Panc1 (cell line): ENCODE measurements at regions not wholly inside any gene's neighbourhood (a gene's known extent, or its start where the extent isn't known, plus 50 kb on each side); places are given as distances from the start of the nearest gene placed in this dataset.

ENCODE experiments used
- ATAC-seq: fragments of 200-7000 bp; cut with Tn5 transposase; 2 replicates; pipeline ENCODE4 v1.9.1; 2020; ENCODE audit warnings: mild to moderate bottlenecking, moderate library complexity
- BruUV-seq: library from RNA; stranded (reverse); fragments of 400-500 nt; replicated peaks from 2 replicates; lab custom pipeline; 2021; lab: Mats Ljungman, UMichigan
- CTCF ChIA-PET: fragments of 300-600 bp; sonication (Branson Sonifier 250); formaldehyde crosslinking; loops from one replicate; lab custom pipeline; 2022; ENCODE audit warnings: antibody characterized with exemption; lab: Charles Lee
- POLR2A ChIA-PET: fragments of 300-600 bp; sonication (Branson Sonifier 250); formaldehyde crosslinking; loops from one replicate; lab custom pipeline; 2022; ENCODE audit warnings: antibody characterized with exemption; lab: Charles Lee
- DNase-seq: peaks from one replicate; pipeline ENCODE4 v3.0.0-alpha.2; 2010; ENCODE audit warnings: low read depth, low spot score
- H3K27ac ChIP-seq: 2 replicates; pipeline ENCODE4 v1.5.1; 2011; ENCODE audit warnings: mild to moderate bottlenecking, low read length, inconsistent platforms
- H3K27me3 ChIP-seq: fragments of 200-500 bp; sonication (Bioruptor generic); 2 replicates; pipeline ENCODE4 v1.6.0; 2014; ENCODE audit warnings: low read length, inconsistent platforms; ENCODE audit not compliant: control insufficient read depth, insufficient read depth
- H3K36me3 ChIP-seq: fragments of 200-500 bp; sonication (Bioruptor generic); 2 replicates; pipeline ENCODE4 v1.5.1; 2014; ENCODE audit warnings: inconsistent platforms, mild to moderate bottlenecking, low read length, moderate library complexity; ENCODE audit not compliant: control insufficient read depth, insufficient read depth
- H3K4me1 ChIP-seq: 2 replicates; pipeline ENCODE4 v1.5.1; 2011; ENCODE audit warnings: inconsistent platforms, mild to moderate bottlenecking, low read length, moderate library complexity; ENCODE audit not compliant: control insufficient read depth, insufficient read depth
- H3K4me3 ChIP-seq, 2 experiments: 2 replicates each; pipeline ENCODE4 v1.5.1; 2011 to 2012; ENCODE audit warnings: low read depth in 2 of 2, low read length in 2 of 2, mild to moderate bottlenecking in 2 of 2, inconsistent platforms in 1 of 2, moderate library complexity in 1 of 2
- H3K9me3 ChIP-seq: fragments of 200-500 bp; sonication (Bioruptor generic); 2 replicates; pipeline ENCODE4 v1.5.1; 2014; ENCODE audit warnings: low read depth, mild to moderate bottlenecking, inconsistent platforms, low read length, moderate library complexity; ENCODE audit not compliant: control insufficient read depth, insufficient read depth
- POLR2AphosphoS5 ChIP-seq: IDR thresholded peaks from 2 replicates; pipeline ENCODE4 v1.6.1; 2012; ENCODE audit warnings: mild to moderate bottlenecking, low read depth, low read length, moderate library complexity
- SIN3A ChIP-seq: IDR thresholded peaks from 2 replicates; pipeline ENCODE4 v1.6.1; 2012; ENCODE audit warnings: low read depth, mild to moderate bottlenecking, low read length, moderate library complexity, borderline replicate concordance; ENCODE audit not compliant: insufficient read depth
- TCF7L2 ChIP-seq: IDR thresholded peaks from 2 replicates; pipeline ENCODE4 v1.6.1; 2011; ENCODE audit warnings: mild to moderate bottlenecking, low read depth, low read length, inconsistent platforms
- in situ Hi-C: cut with HindIII; loops from 2 replicates; pipeline ENCODE4 v1.10.0; 2016; ENCODE audit warnings: low sequenced_read_pairs, low pct_unique_long_range_greater_than_20kb
- intact Hi-C: fragments of 100-400 bp; cut with micrococcal nuclease; formaldehyde crosslinking; loops from one replicate; pipeline ENCODE4 v1.10.0; 2022; ENCODE audit not compliant: unreplicated experiment
- TF ChIP-seq, protein P1 (sequence below): fragments of 450-650 bp; IDR thresholded peaks from 2 replicates; pipeline ENCODE4 v1.5.1; 2017; ENCODE audit warnings: mild to moderate bottlenecking
- TF ChIP-seq, protein P2 (sequence below), 2 experiments: IDR thresholded peaks; 2 replicates each; pipeline ENCODE4 v1.6.1; 2011 to 2012; ENCODE audit warnings: low read depth in 2 of 2, control low read depth in 1 of 2, low read length in 1 of 2, mild to moderate bottlenecking in 1 of 2, moderate library complexity in 1 of 2; ENCODE audit not compliant: insufficient read depth in 1 of 2

DNA sequence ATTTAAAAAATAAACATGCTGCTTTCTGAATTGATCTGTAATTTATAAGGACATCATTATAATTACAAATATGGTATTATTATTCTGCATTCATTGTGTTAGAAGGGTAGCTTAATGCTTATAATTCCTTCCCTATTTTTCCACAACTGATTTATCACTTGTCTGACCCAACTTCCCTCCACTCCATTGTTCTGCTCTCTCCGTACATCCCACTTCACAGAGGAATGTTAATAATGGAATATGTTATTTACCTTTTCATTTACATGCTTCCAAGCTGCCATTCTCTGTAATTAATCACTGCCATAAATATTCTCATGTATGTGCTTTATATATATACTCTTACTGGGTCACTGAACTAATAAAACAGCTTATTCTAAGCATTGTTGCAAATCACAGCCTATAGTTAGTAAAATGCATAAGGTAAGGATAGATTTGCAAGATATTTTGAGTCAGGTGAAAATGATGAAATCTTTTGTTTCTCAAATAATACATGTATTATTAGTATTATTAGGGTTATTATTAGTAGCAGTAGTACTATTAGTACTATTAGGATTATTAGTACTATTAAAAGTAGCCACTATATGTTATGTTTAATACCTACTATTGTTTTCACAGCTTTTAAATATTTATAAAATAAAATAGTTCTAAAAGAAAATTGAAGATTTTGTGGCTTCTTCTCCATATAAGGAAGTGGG lies 70.6 kb upstream of the NEK7 start:
- POLR2A ChIA-PET, result no interaction called here
- Histone ChIP-seq H3K4me3 (no peak overlapping the region), H3K27ac (no peak overlapping the region), H3K27me3 (no peaks in the 10 kb centered on the region), H3K9me3 (no peaks in the 10 kb centered on the region), H3K4me1 (no peaks in the 10 kb centered on the region), H3K36me3 (no peaks in the 10 kb centered on the region)
- CTCF ChIA-PET, result no interaction called here
- ATAC-seq (no peak), DNase-seq (no peak)
- intact Hi-C loops (loop anchor here (5.0 to 10.0 kb wide), 2 partner anchors 381 to 599 kb away; no protein-coding TSS in a partner anchor), in situ Hi-C loops (no loop called here)
- TF ChIP-seq POLR2AphosphoS5, result no peak
- no peak for TF ChIP-seq SIN3A
- TF ChIP-seq, protein P1, sequence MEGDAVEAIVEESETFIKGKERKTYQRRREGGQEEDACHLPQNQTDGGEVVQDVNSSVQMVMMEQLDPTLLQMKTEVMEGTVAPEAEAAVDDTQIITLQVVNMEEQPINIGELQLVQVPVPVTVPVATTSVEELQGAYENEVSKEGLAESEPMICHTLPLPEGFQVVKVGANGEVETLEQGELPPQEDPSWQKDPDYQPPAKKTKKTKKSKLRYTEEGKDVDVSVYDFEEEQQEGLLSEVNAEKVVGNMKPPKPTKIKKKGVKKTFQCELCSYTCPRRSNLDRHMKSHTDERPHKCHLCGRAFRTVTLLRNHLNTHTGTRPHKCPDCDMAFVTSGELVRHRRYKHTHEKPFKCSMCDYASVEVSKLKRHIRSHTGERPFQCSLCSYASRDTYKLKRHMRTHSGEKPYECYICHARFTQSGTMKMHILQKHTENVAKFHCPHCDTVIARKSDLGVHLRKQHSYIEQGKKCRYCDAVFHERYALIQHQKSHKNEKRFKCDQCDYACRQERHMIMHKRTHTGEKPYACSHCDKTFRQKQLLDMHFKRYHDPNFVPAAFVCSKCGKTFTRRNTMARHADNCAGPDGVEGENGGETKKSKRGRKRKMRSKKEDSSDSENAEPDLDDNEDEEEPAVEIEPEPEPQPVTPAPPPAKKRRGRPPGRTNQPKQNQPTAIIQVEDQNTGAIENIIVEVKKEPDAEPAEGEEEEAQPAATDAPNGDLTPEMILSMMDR, result no peak
- no peak for TF ChIP-seq TCF7L2
- TF ChIP-seq, protein P2, sequence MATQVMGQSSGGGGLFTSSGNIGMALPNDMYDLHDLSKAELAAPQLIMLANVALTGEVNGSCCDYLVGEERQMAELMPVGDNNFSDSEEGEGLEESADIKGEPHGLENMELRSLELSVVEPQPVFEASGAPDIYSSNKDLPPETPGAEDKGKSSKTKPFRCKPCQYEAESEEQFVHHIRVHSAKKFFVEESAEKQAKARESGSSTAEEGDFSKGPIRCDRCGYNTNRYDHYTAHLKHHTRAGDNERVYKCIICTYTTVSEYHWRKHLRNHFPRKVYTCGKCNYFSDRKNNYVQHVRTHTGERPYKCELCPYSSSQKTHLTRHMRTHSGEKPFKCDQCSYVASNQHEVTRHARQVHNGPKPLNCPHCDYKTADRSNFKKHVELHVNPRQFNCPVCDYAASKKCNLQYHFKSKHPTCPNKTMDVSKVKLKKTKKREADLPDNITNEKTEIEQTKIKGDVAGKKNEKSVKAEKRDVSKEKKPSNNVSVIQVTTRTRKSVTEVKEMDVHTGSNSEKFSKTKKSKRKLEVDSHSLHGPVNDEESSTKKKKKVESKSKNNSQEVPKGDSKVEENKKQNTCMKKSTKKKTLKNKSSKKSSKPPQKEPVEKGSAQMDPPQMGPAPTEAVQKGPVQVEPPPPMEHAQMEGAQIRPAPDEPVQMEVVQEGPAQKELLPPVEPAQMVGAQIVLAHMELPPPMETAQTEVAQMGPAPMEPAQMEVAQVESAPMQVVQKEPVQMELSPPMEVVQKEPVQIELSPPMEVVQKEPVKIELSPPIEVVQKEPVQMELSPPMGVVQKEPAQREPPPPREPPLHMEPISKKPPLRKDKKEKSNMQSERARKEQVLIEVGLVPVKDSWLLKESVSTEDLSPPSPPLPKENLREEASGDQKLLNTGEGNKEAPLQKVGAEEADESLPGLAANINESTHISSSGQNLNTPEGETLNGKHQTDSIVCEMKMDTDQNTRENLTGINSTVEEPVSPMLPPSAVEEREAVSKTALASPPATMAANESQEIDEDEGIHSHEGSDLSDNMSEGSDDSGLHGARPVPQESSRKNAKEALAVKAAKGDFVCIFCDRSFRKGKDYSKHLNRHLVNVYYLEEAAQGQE (IDR thresholded peaks at IDR 0.05; ENCODE audit: insufficient read depth in 1 of 2, low read depth in 2 of 2, low read length in 1 of 2), result no peak
- no TSS peak for BruUV-seq

DNA sequence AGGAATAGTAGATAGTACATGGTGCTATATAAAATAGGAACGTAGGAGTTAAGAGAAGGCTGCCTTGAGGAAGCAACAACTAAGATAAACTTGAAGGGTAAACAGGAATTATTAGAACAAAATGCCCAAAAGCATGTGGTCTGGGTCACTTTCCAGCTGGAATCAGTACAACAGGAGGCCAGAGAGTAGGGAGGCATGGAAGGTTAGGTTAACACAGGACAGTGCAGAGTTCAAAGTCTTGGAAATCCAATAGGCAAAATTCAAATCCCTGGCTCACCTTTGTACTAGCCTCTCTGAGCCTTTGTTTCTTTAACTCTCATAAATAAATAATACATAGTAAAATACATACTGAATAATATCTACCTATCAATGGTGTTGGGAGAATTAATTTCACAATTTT lies 69.0 kb upstream of the NEK7 start:
- no peaks in the 10 kb centered on the region for H3K9me3 ChIP-seq
- ChIA-PET POLR2A (no interaction called here), CTCF (interaction anchor here (0.7 kb wide), 1 partner anchor 563 kb away, joined by 6 read pairs; no protein-coding TSS in a partner anchor)
- intact Hi-C loops (loop anchor here (5.0 to 10.0 kb wide), 2 partner anchors 379 to 597 kb away; no protein-coding TSS in a partner anchor), in situ Hi-C loops (no loop called here)
- TF ChIP-seq, protein P1, result no peak
- no peak for TF ChIP-seq SIN3A
- TF ChIP-seq TCF7L2, result no peak
- TF ChIP-seq POLR2AphosphoS5, result no peak
- TF ChIP-seq, protein P2 (IDR thresholded peaks at IDR 0.05; ENCODE audit: insufficient read depth in 1 of 2, low read depth in 2 of 2, low read length in 1 of 2), result no peak
- no peak for DNase-seq
- no TSS peak for BruUV-seq
- H3K27ac ChIP-seq, result no peak overlapping the region
- H3K4me3 ChIP-seq, result no peak overlapping the region
- H3K4me1 ChIP-seq, result no peaks in the 10 kb centered on the region
- no peak for ATAC-seq
- no peaks in the 10 kb centered on the region for H3K36me3 ChIP-seq
- H3K27me3 ChIP-seq, result no peaks in the 10 kb centered on the region
